Kidney (tissue), 13 donors: ENCODE measurements at regions not wholly inside any gene's neighbourhood (a gene's known extent, or its start where the extent isn't known, plus 50 kb on each side); places are given as distances from the start of the nearest gene placed in this dataset.
"Not testable (repeated sequence)": the region's sequence is repeated elsewhere in the genome, so short reads cannot be mapped to it uniquely, and the experiment has no call there.

Experiments used
- DNase-seq, 5 donors: peaks; one replicate each; pipeline ENCODE4 v3.0.0-alpha.2; 2013 to 2020
- FAIRE-seq: peaks from 2 replicates; lab custom pipeline; 2012; peaks lifted over from hg19 to GRCh38; lab: Jason Lieb, UNC
- H3K27ac ChIP-seq, 2 donors: one replicate each; pipeline ENCODE4 v1.7.0; 2013; ENCODE audit warnings: low read depth in 2 of 2, low read length in 2 of 2, inconsistent platforms in 1 of 2
- H3K27me3 ChIP-seq: one replicate; pipeline ENCODE4 v1.7.1; 2013; ENCODE audit warnings: low read length, inconsistent platforms; ENCODE audit not compliant: control insufficient read depth, insufficient read depth
- H3K36me3 ChIP-seq, 3 donors: one replicate each; pipeline versions ENCODE4 v1.7.0 to v1.7.1; 2013; ENCODE audit warnings: low read length in 3 of 3, control low read depth in 1 of 3, inconsistent platforms in 1 of 3; ENCODE audit not compliant: insufficient read depth in 3 of 3, control insufficient read depth in 2 of 3
- H3K4me1 ChIP-seq, 3 donors: one replicate each; pipeline versions ENCODE4 v1.7.0 to v1.7.1; 2013; ENCODE audit warnings: low read length in 3 of 3, inconsistent platforms in 1 of 3, low read depth in 1 of 3; ENCODE audit not compliant: control insufficient read depth in 2 of 3, insufficient read depth in 2 of 3
- H3K4me3 ChIP-seq, 3 donors: one replicate each; pipeline versions ENCODE4 v1.7.0 to v1.8.1; 2013; ENCODE audit warnings: low read length in 3 of 3, control low read depth in 1 of 3, inconsistent platforms in 1 of 3
- H3K9ac ChIP-seq, 3 donors: one replicate each; pipeline versions ENCODE4 v1.7.0 to v1.7.1; 2013; ENCODE audit warnings: low read length in 3 of 3, control low read depth in 1 of 3, inconsistent platforms in 1 of 3
- H3K9me3 ChIP-seq, 3 donors: one replicate each; pipeline versions ENCODE4 v1.7.0 to v1.7.1; 2013; ENCODE audit warnings: low read length in 3 of 3, control low read depth in 1 of 3, inconsistent platforms in 1 of 3; ENCODE audit not compliant: control insufficient read depth in 2 of 3, insufficient read depth in 1 of 3
- CTCF ChIP-seq: IDR thresholded peaks from 3 replicates; pipeline ENCODE4 v1.5.1; 2012; ENCODE audit warnings: mild to moderate bottlenecking, moderate library complexity, borderline replicate concordance; ENCODE audit not compliant: insufficient read depth; ENCODE audit errors: extremely low read depth
- intact Hi-C: fragments of 100-400 bp; cut with DNase I; formaldehyde crosslinking; loops from one replicate; pipeline ENCODE4 v1.11.1; 2022
- donor health status: control.
- donor health status: control.
- donor health status: control.
- donor health status: control.
- donor health status: control.
- donor health status: DM: yes; HTN: yes; CAD: no.
- donor health status: Normal renal cell carcinoma (clear cell type).

GRCh38 chr9:30280229-30280900 lies 2104.1 kb upstream of the ACO1 start:
- DNase-seq: no peak
- Histone ChIP-seq H3K4me1 (no peaks in the 10 kb centered on the region), H3K36me3 (no peaks in the 10 kb centered on the region), H3K9ac (no peak overlapping the region), H3K27ac (no peak overlapping the region), H3K4me3 (no peak overlapping the region), H3K9me3 (peaks cover 0 to 4% (median 0%) of the 10 kb centered on the region in 3 donors), H3K27me3 (no peaks in the 10 kb centered on the region)
- TF ChIP-seq CTCF: no peak
- no peak for FAIRE-seq
- intact Hi-C loops: no loop called here

DNA sequence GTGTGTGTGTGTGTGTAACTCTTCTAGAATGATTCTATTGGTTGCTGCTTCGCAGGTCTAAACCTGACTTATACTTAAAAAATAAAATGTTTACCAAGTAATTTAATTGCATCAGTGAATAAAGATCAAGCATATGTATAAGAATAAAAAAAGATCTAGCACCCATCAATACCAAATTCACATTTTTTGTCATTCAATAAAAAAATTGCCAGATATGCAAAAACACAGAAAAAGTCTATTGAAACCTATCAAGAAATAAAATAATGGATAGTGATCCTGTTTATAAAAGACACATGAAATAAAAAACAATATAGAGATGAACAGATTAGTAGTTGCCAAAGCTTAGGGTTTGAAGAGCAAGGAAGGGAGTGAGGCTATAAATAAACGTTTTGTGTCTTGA lies 2095.0 kb upstream of the ACO1 start:
- TF ChIP-seq CTCF: no peak
- DNase-seq: no peak
- intact Hi-C loops: no loop called here
- H3K36me3 ChIP-seq: no peaks in the 10 kb centered on the region
- H3K4me1 ChIP-seq: no peaks in the 10 kb centered on the region
- H3K27me3 ChIP-seq: no peaks in the 10 kb centered on the region
- H3K9ac ChIP-seq: no peak overlapping the region
- no peak overlapping the region for H3K27ac ChIP-seq
- H3K9me3 ChIP-seq: no peaks in the 10 kb centered on the region
- no peak overlapping the region for H3K4me3 ChIP-seq
- FAIRE-seq: no peak

DNA sequence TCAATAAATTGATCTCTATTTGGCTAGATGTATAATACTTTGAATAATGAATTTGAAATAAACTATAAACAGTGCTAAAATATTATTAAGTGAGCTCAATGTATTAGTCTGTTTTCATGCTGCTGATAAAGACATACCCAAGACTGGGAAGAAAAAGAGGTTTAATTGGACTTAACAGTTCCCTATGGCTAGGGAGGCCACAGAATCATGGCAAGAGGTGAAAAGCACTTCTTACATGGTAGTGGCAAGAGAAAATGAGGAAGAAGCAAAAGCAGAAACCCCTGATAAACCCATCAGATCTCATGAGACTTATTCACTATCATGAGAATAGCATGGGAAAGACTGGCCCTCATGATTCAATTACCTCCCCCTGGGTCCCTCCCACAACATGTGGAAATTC lies 2092.4 kb upstream of the ACO1 start:
- intact Hi-C loops: not testable (repeated sequence)

DNA sequence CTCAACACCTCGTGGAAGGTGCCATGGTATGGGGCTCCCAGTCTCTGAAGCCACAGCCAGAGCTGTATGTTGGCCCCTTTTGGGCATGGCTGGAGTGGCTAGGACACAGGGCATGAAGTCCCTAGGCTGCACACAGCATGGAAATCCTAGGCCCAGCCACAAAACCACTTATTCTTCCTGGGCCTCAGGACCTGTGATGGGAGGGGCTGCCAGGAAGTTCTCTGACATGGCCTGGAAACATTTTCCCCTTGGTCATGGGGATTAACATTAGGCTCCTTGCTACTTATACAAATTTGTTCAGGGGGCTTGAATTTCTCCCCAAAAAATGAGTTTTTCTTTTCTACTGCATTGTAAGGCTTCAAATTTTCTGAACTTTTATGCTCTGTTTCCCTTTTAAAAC lies 2091.2 kb upstream of the ACO1 start:
- Histone ChIP-seq H3K36me3 (no peaks in the 10 kb centered on the region), H3K4me3 (no peak overlapping the region), H3K27ac (no peak overlapping the region), H3K27me3 (no peaks in the 10 kb centered on the region), H3K9me3 (no peaks in the 10 kb centered on the region), H3K4me1 (no peaks in the 10 kb centered on the region), H3K9ac (no peak overlapping the region)
- DNase-seq (no peak), FAIRE-seq (no peak)
- intact Hi-C loops: no loop called here
- no peak for TF ChIP-seq CTCF

More for the DNA sequence above, 2092.4 kb upstream of the ACO1 start:
- DNase-seq, H3K4me3 ChIP-seq, H3K36me3 ChIP-seq, H3K9ac ChIP-seq, H3K9me3 ChIP-seq, H3K27ac ChIP-seq, H3K27me3 ChIP-seq, H3K4me1 ChIP-seq, FAIRE-seq: not testable (repeated sequence)
